ENCODE measurements at regions not wholly inside any gene's neighbourhood (a gene's known extent, or its start where the extent isn't known, plus 50 kb on each side); places are given as distances from the start of the nearest gene placed in this dataset.

- ChIA-PET CTCF (interaction anchor here (0.6 to 2.3 kb wide), 2 partner anchors 9 to 329 kb away, joined by 3 to 7 read pairs; no protein-coding TSS in a partner anchor), POLR2A (interaction anchor here (0.9 kb wide), 1 partner anchor 157 kb away, joined by 3 read pairs; no protein-coding TSS in a partner anchor)
- peaks cover 0 to 12% (median 0%) of the 10 kb centered on the region in 5 donors for H3K36me3 Mint-ChIP-seq
- H3K27me3 Mint-ChIP-seq, result peaks cover 0 to 2% (median 0%) of the 10 kb centered on the region in 5 donors
- H3K4me3 ChIP-seq (ENCODE audit: low read length), result no peak overlapping the region
- no peaks in the 10 kb centered on the region for H3K36me3 ChIP-seq (ENCODE audit: control insufficient read depth in 2 of 3, insufficient read depth in 3 of 3, low read length in 3 of 3)
- intact Hi-C loops (cut with micrococcal nuclease), result no loop called here
- H3K4me3 Mint-ChIP-seq, result no peak overlapping the region
- peaks cover 18 to 29% (median 26%) of the 10 kb centered on the region in 7 donors for H3K4me1 Mint-ChIP-seq
- peaks cover 0 to 23% (median 12%) of the 10 kb centered on the region in 11 donors for H3K9me3 Mint-ChIP-seq
- H3K27ac Mint-ChIP-seq, result peak overlapping the region in 1 of 9 donors; percentile 20
- peaks cover 0 to 10% of the 10 kb centered on the region in 2 donors for H3K4me1 ChIP-seq (ENCODE audit: control insufficient read depth in 2 of 2, insufficient read depth in 2 of 2, low read length in 2 of 2)
- H3K9me3 ChIP-seq (ENCODE audit: control insufficient read depth in 2 of 3, low read length in 3 of 3), result peaks cover 0 to 6% (median 3%) of the 10 kb centered on the region in 3 experiments
- no peak for ATAC-seq
- no peak overlapping the region for H3K27ac ChIP-seq (ENCODE audit: low read depth, low read length)
- no peaks in the 10 kb centered on the region for H3K27me3 ChIP-seq (ENCODE audit: control insufficient read depth in 2 of 2, insufficient read depth in 2 of 2, low read length in 2 of 2)
- DNase-seq, result no peak
These were observed 159.0 kb upstream of the RUNX1 start for GRCh38 chr21:35208104-35208503.

- Histone ChIP-seq H3K4me1 (ENCODE audit: control insufficient read depth in 2 of 2, insufficient read depth in 2 of 2, low read length in 2 of 2) (peaks cover 0 to 10% of the 10 kb centered on the region in 2 donors), H3K4me3 (ENCODE audit: low read length) (no peak overlapping the region), H3K36me3 (ENCODE audit: control insufficient read depth in 2 of 3, insufficient read depth in 3 of 3, low read length in 3 of 3) (no peaks in the 10 kb centered on the region), H3K9me3 (ENCODE audit: control insufficient read depth in 2 of 3, low read length in 3 of 3) (peaks cover 0 to 6% (median 3%) of the 10 kb centered on the region in 3 experiments), H3K27me3 (ENCODE audit: control insufficient read depth in 2 of 2, insufficient read depth in 2 of 2, low read length in 2 of 2) (no peaks in the 10 kb centered on the region), H3K27ac (ENCODE audit: low read depth, low read length) (no peak overlapping the region)
- ATAC-seq, result no peak
- no peak for DNase-seq
- peaks cover 18 to 29% (median 26%) of the 10 kb centered on the region in 7 donors for H3K4me1 Mint-ChIP-seq
- no peak overlapping the region for H3K27ac Mint-ChIP-seq
- POLR2A ChIA-PET, result interaction anchor here (0.6 to 0.9 kb wide), 2 partner anchors 156 to 1009 kb away, joined by 3 read pairs; no protein-coding TSS in a partner anchor
- CTCF ChIA-PET, result interaction anchor here (2.3 kb wide), 1 partner anchor 8 kb away, joined by 7 read pairs; no protein-coding TSS in a partner anchor
- H3K9me3 Mint-ChIP-seq, result peaks cover 0 to 23% (median 12%) of the 10 kb centered on the region in 11 donors
- intact Hi-C loops (cut with micrococcal nuclease), result no loop called here
- peaks cover 0 to 12% (median 0%) of the 10 kb centered on the region in 5 donors for H3K36me3 Mint-ChIP-seq
- H3K4me3 Mint-ChIP-seq, result no peak overlapping the region
- H3K27me3 Mint-ChIP-seq, result peaks cover 0 to 2% (median 0%) of the 10 kb centered on the region in 5 donors
These were observed 158.2 kb upstream of the RUNX1 start for GRCh38 chr21:35207322-35207721.

- DNase-seq, result no peak
- H3K9me3 ChIP-seq (ENCODE audit: control insufficient read depth in 2 of 3, low read length in 3 of 3), result peaks cover 0 to 6% (median 3%) of the 10 kb centered on the region in 3 experiments
- no peak overlapping the region for H3K4me3 ChIP-seq (ENCODE audit: low read length)
- Mint-ChIP-seq H3K4me1 (peaks cover 18 to 29% (median 26%) of the 10 kb centered on the region in 7 donors), H3K27ac (peak overlapping the region in 8 of 9 donors; percentile 8 to 83 (median 32)), H3K36me3 (peaks cover 0 to 12% (median 0%) of the 10 kb centered on the region in 5 donors), H3K27me3 (peaks cover 0 to 2% (median 0%) of the 10 kb centered on the region in 5 donors), H3K4me3 (peak overlapping the region in 9 of 10 donors; percentile 51 to 93 (median 78)), H3K9me3 (peaks cover 0 to 23% (median 12%) of the 10 kb centered on the region in 11 donors)
- no peak overlapping the region for H3K27ac ChIP-seq (ENCODE audit: low read depth, low read length)
- no peak for ATAC-seq
- intact Hi-C loops (cut with micrococcal nuclease), result no loop called here
- ChIA-PET CTCF (interaction anchor here (1.1 to 1.5 kb wide), 3 partner anchors 9 to 319 kb away, joined by 3 to 8 read pairs (median 4); no protein-coding TSS in a partner anchor), POLR2A (interaction anchor here (0.6 to 1.5 kb wide), 2 partner anchors 8 to 68 kb away, joined by 4 to 7 read pairs; no protein-coding TSS in a partner anchor)
- no peaks in the 10 kb centered on the region for H3K36me3 ChIP-seq (ENCODE audit: control insufficient read depth in 2 of 3, insufficient read depth in 3 of 3, low read length in 3 of 3)
- peaks cover 0 to 10% of the 10 kb centered on the region in 2 donors for H3K4me1 ChIP-seq (ENCODE audit: control insufficient read depth in 2 of 2, insufficient read depth in 2 of 2, low read length in 2 of 2)
- H3K27me3 ChIP-seq (ENCODE audit: control insufficient read depth in 2 of 2, insufficient read depth in 2 of 2, low read length in 2 of 2), result no peaks in the 10 kb centered on the region
These were observed 157.3 kb upstream of the RUNX1 start for GRCh38 chr21:35206141-35207125.

- intact Hi-C loops (cut with micrococcal nuclease), result loop anchor here in 1 of 2 donors (1.0 to 2.0 kb wide), 3 partner anchors 154 to 312 kb away; no protein-coding TSS in a partner anchor
- CTCF ChIA-PET, result interaction anchor here (0.6 to 1.6 kb wide), 5 partner anchors 9 to 317 kb away, joined by 3 to 8 read pairs (median 4); no protein-coding TSS in a partner anchor
- peaks cover 0 to 10% of the 10 kb centered on the region in 2 donors for H3K4me1 ChIP-seq (ENCODE audit: control insufficient read depth in 2 of 2, insufficient read depth in 2 of 2, low read length in 2 of 2)
- Mint-ChIP-seq H3K36me3 (peaks cover 0 to 5% (median 0%) of the 10 kb centered on the region in 5 donors), H3K4me3 (peak overlapping the region; percentile 72 to 93 (median 87)), H3K9me3 (peaks cover 0 to 9% (median 6%) of the 10 kb centered on the region in 11 donors), H3K4me1 (peaks cover 18 to 29% (median 26%) of the 10 kb centered on the region in 7 donors), H3K27ac (peak overlapping the region; percentile 8 to 83 (median 57)), H3K27me3 (peaks cover 0 to 2% (median 0%) of the 10 kb centered on the region in 5 donors)
- peaks cover 0 to 3% (median 0%) of the 10 kb centered on the region in 3 experiments for H3K9me3 ChIP-seq (ENCODE audit: control insufficient read depth in 2 of 3, low read length in 3 of 3)
- peak in 4 of 9 donors; percentile 7 to 13 (median 9) for DNase-seq
- POLR2A ChIA-PET, result interaction anchor here (0.6 to 1.5 kb wide), 5 partner anchors 34 to 318 kb away, joined by 3 to 5 read pairs (median 4); no protein-coding TSS in a partner anchor
- peak overlapping the region; percentile 29 for H3K27ac ChIP-seq (ENCODE audit: low read depth, low read length)
- no peaks in the 10 kb centered on the region for H3K27me3 ChIP-seq (ENCODE audit: control insufficient read depth in 2 of 2, insufficient read depth in 2 of 2, low read length in 2 of 2)
- no peaks in the 10 kb centered on the region for H3K36me3 ChIP-seq (ENCODE audit: control insufficient read depth in 2 of 3, insufficient read depth in 3 of 3, low read length in 3 of 3)
- ATAC-seq, result peak; percentile 24
- peak overlapping the region; percentile 41 for H3K4me3 ChIP-seq (ENCODE audit: low read length)
These were observed 155.9 kb upstream of the RUNX1 start for GRCh38 chr21:35204850-35205541.

- H3K27ac ChIP-seq (ENCODE audit: low read depth, low read length), result no peak overlapping the region
- peaks cover 0 to under 1% (median 0%) of the 10 kb centered on the region in 3 experiments for H3K9me3 ChIP-seq (ENCODE audit: control insufficient read depth in 2 of 3, low read length in 3 of 3)
- ATAC-seq, result no peak
- Mint-ChIP-seq H3K36me3 (no peaks in the 10 kb centered on the region), H3K27me3 (peaks cover 0 to 2% (median 0%) of the 10 kb centered on the region in 5 donors), H3K4me1 (peaks cover 18 to 29% (median 26%) of the 10 kb centered on the region in 7 donors), H3K4me3 (peak overlapping the region in 5 of 10 donors; percentile 5 to 87 (median 72)), H3K27ac (peak overlapping the region in 1 of 9 donors; percentile 60), H3K9me3 (peaks cover 0 to under 1% (median 0%) of the 10 kb centered on the region in 11 donors)
- ChIA-PET CTCF (interaction anchor here (1.6 kb wide), 1 partner anchor 312 kb away, joined by 3 read pairs; no protein-coding TSS in a partner anchor), POLR2A (interaction anchor here (1.2 kb wide), 1 partner anchor 35 kb away, joined by 5 read pairs; no protein-coding TSS in a partner anchor)
- no peak overlapping the region for H3K4me3 ChIP-seq (ENCODE audit: low read length)
- peaks cover 0 to 10% of the 10 kb centered on the region in 2 donors for H3K4me1 ChIP-seq (ENCODE audit: control insufficient read depth in 2 of 2, insufficient read depth in 2 of 2, low read length in 2 of 2)
- intact Hi-C loops (cut with micrococcal nuclease), result loop anchor here in 1 of 2 donors (1.0 to 2.0 kb wide), 2 partner anchors 196 to 311 kb away; no protein-coding TSS in a partner anchor
- no peaks in the 10 kb centered on the region for H3K36me3 ChIP-seq (ENCODE audit: control insufficient read depth in 2 of 3, insufficient read depth in 3 of 3, low read length in 3 of 3)
- DNase-seq, result no peak
- no peaks in the 10 kb centered on the region for H3K27me3 ChIP-seq (ENCODE audit: control insufficient read depth in 2 of 2, insufficient read depth in 2 of 2, low read length in 2 of 2)
These were observed 155.0 kb upstream of the RUNX1 start for GRCh38 chr21:35204125-35204524.
